Hepatocyte (in vitro differentiated cells): ENCODE measurements at regions not wholly inside any gene's neighbourhood (a gene's known extent, or its start where the extent isn't known, plus 50 kb on each side); places are given as distances from the start of the nearest gene placed in this dataset.
"Not testable (repeated sequence)": the region's sequence is repeated elsewhere in the genome, so short reads cannot be mapped to it uniquely, and the experiment has no call there.

Experiments
- DNase-seq: peaks from one replicate; pipeline ENCODE4 v3.0.0-alpha.2; 2016; ENCODE audit warnings: low spot score
- H2AFZ ChIP-seq: fragments of 200-600 bp; sonication (generic); 2 replicates; pipeline ENCODE4 v1.6.0; 2016; ENCODE audit warnings: antibody characterized with exemption, mild to moderate bottlenecking
- H3K27ac ChIP-seq: fragments of 200-600 bp; sonication (generic); 2 replicates; pipeline ENCODE4 v1.5.1; 2016; ENCODE audit warnings: mild to moderate bottlenecking
- H3K27me3 ChIP-seq: fragments of 200-600 bp; sonication (generic); 2 replicates; pipeline ENCODE4 v1.6.1; 2016
- H3K36me3 ChIP-seq: fragments of 200-600 bp; sonication (generic); replicated peaks from 2 replicates; pipeline ENCODE4 v1.5.1; 2016; ENCODE audit warnings: low read depth; ENCODE audit not compliant: insufficient read depth
- H3K4me1 ChIP-seq: fragments of 200-600 bp; sonication (generic); 2 replicates; pipeline ENCODE4 v1.5.1; 2016; ENCODE audit warnings: mild to moderate bottlenecking, moderate library complexity; ENCODE audit not compliant: insufficient read depth
- H3K4me2 ChIP-seq: fragments of 200-600 bp; sonication (generic); 2 replicates; pipeline ENCODE4 v1.6.0; 2016
- H3K4me3 ChIP-seq: fragments of 200-600 bp; sonication (generic); 2 replicates; pipeline ENCODE4 v1.5.1; 2016; ENCODE audit warnings: mild to moderate bottlenecking
- H3K79me2 ChIP-seq: fragments of 200-600 bp; sonication (generic); 2 replicates; pipeline ENCODE4 v1.6.0; 2017; ENCODE audit warnings: mild to moderate bottlenecking
- H3K9me2 ChIP-seq: fragments of 200-600 bp; sonication (generic); replicated peaks from 2 replicates; pipeline ENCODE4 v1.6.0; 2017; ENCODE audit warnings: mild to moderate bottlenecking; ENCODE audit not compliant: insufficient read depth
- H3K9me3 ChIP-seq: fragments of 200-600 bp; sonication (generic); 2 replicates; pipeline ENCODE4 v1.5.1; 2016; ENCODE audit warnings: low read depth, mild to moderate bottlenecking
- H4K20me1 ChIP-seq: fragments of 200-600 bp; sonication (generic); 2 replicates; pipeline ENCODE4 v1.6.0; 2016; ENCODE audit warnings: mild to moderate bottlenecking; ENCODE audit not compliant: insufficient read depth, poor library complexity, severe bottlenecking
- EZH2 ChIP-seq: fragments of 200-600 bp; sonication (generic); IDR thresholded peaks from 2 replicates; pipeline ENCODE4 v1.6.1; 2016; ENCODE audit warnings: antibody characterized with exemption, mild to moderate bottlenecking, borderline replicate concordance
- EZH2phosphoT487 ChIP-seq: fragments of 200-600 bp; sonication (generic); IDR thresholded peaks from one replicate; pipeline ENCODE4 v1.6.1; 2018; ENCODE audit warnings: antibody characterized with exemption, mild to moderate bottlenecking, low read depth, moderate library complexity; ENCODE audit not compliant: unreplicated experiment, severe bottlenecking
- WGBS: methylation state at CpG from one replicate; pipeline ENCODE4 v1.1.6; 2016; ENCODE audit warnings: low lambda C conversion rate; ENCODE audit errors: missing lambda C conversion rate; 5-methylcytosine and 5-hydroxymethylcytosine counted together
- TF ChIP-seq, protein P1 (sequence below): fragments of 200-600 bp; sonication (generic); IDR thresholded peaks from 2 replicates; pipeline ENCODE4 v1.5.1; 2016; ENCODE audit warnings: antibody characterized with exemption, mild to moderate bottlenecking; ENCODE audit not compliant: poor library complexity

DNA sequence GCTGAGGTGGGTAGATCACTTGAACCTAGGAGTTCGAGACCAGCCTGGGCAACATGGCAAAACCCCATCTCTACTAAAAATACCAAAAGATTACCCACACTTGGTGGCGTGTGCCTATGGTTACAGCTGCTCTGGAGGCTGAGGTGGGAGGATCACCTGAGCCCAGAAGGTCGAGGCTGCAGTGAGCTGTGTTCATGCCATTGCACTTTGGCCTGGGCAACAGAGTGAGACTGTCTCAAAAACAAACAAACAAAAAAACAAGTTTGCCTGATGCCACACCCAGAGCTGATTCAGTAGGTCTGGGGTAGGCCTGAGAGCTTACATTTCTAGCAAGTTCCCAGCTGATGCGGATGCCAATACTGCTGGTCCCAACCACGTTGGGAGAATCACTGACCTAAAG lies 60.5 kb upstream of the HSPA9 start:
- no peak overlapping the region for H2AFZ ChIP-seq
- H3K4me1 ChIP-seq = no peaks in the 10 kb centered on the region
- DNase-seq = no peak
- H3K9me3 ChIP-seq = no peaks in the 10 kb centered on the region
- 94% methylated on average over 5 of the region's 5 CpGs for WGBS
- no peaks in the 10 kb centered on the region for H3K27me3 ChIP-seq
- H3K9me2 ChIP-seq = no peaks in the 10 kb centered on the region
- no peaks in the 10 kb centered on the region for H4K20me1 ChIP-seq
- H3K27ac ChIP-seq = no peak overlapping the region
- TF ChIP-seq EZH2phosphoT487 (no peak), EZH2 (no peak)
- TF ChIP-seq, protein P1, sequence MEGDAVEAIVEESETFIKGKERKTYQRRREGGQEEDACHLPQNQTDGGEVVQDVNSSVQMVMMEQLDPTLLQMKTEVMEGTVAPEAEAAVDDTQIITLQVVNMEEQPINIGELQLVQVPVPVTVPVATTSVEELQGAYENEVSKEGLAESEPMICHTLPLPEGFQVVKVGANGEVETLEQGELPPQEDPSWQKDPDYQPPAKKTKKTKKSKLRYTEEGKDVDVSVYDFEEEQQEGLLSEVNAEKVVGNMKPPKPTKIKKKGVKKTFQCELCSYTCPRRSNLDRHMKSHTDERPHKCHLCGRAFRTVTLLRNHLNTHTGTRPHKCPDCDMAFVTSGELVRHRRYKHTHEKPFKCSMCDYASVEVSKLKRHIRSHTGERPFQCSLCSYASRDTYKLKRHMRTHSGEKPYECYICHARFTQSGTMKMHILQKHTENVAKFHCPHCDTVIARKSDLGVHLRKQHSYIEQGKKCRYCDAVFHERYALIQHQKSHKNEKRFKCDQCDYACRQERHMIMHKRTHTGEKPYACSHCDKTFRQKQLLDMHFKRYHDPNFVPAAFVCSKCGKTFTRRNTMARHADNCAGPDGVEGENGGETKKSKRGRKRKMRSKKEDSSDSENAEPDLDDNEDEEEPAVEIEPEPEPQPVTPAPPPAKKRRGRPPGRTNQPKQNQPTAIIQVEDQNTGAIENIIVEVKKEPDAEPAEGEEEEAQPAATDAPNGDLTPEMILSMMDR = no peak
- H3K79me2 ChIP-seq = no peaks in the 10 kb centered on the region
- H3K4me2 ChIP-seq = no peak overlapping the region
- H3K36me3 ChIP-seq = no peaks in the 10 kb centered on the region
- no peak overlapping the region for H3K4me3 ChIP-seq

DNA sequence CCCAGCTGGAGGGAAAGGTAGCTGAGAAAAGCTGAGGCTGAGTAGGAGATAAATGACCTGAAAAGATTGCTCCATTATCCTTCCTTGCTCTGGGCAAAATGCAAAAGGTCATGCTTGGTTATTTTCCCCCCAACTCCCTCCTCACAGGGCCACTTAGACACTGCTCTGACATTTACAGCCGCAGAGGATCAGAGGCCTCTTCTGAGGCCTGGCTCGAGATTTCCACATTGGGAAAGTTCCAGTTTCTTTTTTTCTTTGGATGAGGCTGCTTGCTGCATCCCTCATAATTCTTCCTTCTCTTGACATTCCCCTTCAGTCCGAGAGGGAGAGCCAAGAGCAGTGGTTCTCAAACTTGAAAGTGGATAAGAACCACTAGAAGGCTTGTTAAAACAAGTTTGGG lies 60.1 kb upstream of the HSPA9 start:
- no peaks in the 10 kb centered on the region for H3K9me2 ChIP-seq
- no peaks in the 10 kb centered on the region for H3K79me2 ChIP-seq
- H3K9me3 ChIP-seq = no peaks in the 10 kb centered on the region
- no peaks in the 10 kb centered on the region for H3K4me1 ChIP-seq
- TF ChIP-seq, protein P1 = no peak
- TF ChIP-seq EZH2 (no peak), EZH2phosphoT487 (no peak)
- no peak overlapping the region for H3K4me3 ChIP-seq
- 30% methylated on average over 3 of the region's 3 CpGs for WGBS
- no peak overlapping the region for H2AFZ ChIP-seq
- no peak overlapping the region for H3K27ac ChIP-seq
- H3K4me2 ChIP-seq = peak overlapping the region; percentile 44
- no peaks in the 10 kb centered on the region for H3K27me3 ChIP-seq
- peak; percentile 65 for DNase-seq
- no peaks in the 10 kb centered on the region for H4K20me1 ChIP-seq
- no peaks in the 10 kb centered on the region for H3K36me3 ChIP-seq

DNA sequence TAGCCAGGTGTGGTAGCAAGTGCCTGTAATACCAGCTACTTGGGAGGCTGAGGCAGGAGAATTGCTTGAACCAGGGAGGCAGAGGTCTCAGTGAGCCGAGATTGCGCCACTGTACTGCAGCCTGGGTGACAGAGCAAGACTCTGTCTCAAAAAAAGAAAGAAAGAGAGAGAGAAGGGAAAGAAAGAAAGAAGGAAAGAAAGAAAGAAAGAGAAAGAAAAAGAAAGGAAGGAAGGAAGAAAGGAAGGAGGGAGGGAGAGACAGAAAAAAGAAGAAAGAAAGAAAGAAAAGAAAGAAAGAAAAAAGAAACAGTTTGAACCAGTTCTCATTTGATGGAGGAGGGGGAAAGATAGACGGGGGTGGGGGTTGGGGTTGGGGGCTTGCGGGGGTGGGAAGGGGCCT lies 59.6 kb upstream of the HSPA9 start:
- Histone ChIP-seq H3K27ac (peak overlapping the region; percentile 83), H3K4me2 (peak overlapping the region; percentile 44)
- H3K4me1 ChIP-seq, H3K27me3 ChIP-seq, H3K9me2 ChIP-seq, H2AFZ ChIP-seq, DNase-seq, H3K9me3 ChIP-seq, H3K4me3 ChIP-seq, H4K20me1 ChIP-seq, H3K36me3 ChIP-seq, H3K79me2 ChIP-seq: not testable (repeated sequence)
- 75% methylated on average over 2 of the region's 4 CpGs for WGBS

DNA sequence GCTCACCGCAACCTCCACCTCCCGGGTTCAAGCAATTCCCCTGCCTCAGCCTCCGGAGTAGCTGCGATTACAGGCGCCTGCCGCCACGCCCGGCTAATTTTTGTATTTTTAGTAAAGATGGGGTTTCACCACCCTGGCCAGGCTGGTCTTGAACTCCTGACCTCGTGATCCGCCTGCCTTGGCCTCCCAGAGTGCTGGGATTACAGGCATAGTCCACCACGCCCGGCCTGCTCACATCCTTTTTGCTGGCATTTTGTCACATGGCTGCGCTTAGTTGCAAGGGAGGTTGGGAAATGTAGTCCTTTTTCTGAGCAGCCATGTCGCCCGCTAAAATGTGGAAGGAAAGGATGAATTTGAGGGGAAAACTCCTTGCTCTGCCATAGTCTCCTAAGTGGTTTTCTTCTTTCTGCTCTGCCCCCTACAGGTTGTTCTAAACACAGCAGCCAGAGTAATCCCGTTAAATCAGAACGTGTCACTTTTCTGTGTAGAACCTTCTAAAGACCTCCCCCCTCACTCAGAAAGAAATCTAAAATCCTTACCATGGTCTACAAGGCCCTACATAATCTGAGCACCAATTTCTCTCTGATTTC lies 57.8 kb upstream of the HSPA9 start:
- no peaks in the 10 kb centered on the region for H3K27me3 ChIP-seq
- H3K4me3 ChIP-seq = no peak overlapping the region
- H3K36me3 ChIP-seq = no peaks in the 10 kb centered on the region
- H2AFZ ChIP-seq = peak overlapping the region; percentile 40
- 54% methylated on average over 17 of the region's 17 CpGs for WGBS
- no peaks in the 10 kb centered on the region for H3K79me2 ChIP-seq
- DNase-seq = peak; percentile 71
- no peaks in the 10 kb centered on the region for H3K9me2 ChIP-seq
- TF ChIP-seq, protein P1 = peak; percentile 34
- no peak for TF ChIP-seq EZH2
- H3K4me2 ChIP-seq = no peak overlapping the region
- no peak overlapping the region for H3K27ac ChIP-seq
- H3K9me3 ChIP-seq = no peaks in the 10 kb centered on the region
- no peaks in the 10 kb centered on the region for H4K20me1 ChIP-seq
- no peaks in the 10 kb centered on the region for H3K4me1 ChIP-seq
